ENCODE measurements at regions not wholly inside any gene's neighbourhood (a gene's known extent, or its start where the extent isn't known, plus 50 kb on each side); places are given as distances from the start of the nearest gene placed in this dataset.

DNA sequence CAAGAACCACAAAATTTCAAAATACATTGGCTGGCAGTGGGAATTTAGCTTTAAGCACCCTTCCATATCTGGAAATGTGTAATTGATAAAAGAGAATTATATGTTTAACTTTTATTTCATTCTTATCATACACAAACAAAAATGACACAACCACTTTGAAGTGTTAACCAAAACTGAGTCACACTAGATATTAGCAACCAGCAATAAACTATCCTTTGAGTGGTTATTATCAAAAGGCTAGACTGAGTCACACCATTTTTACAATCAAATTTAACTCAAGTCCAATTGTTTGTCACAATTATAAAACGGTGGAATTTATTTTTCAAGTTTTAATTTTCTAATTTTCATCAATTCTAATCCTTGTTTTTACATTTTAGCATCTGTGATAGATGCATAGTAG lies 121.7 kb downstream of the LIG4 start:
- POLR2A ChIA-PET (ENCODE audit: unreplicated experiment), result no interaction called here
- intact Hi-C loops (cut with micrococcal nuclease), result loop anchor here (10.0 kb wide), 1 partner anchor 889 kb away; no protein-coding TSS in a partner anchor
- no peaks in the 10 kb centered on the region for H3F3A ChIP-seq (ENCODE audit: low read length, unreplicated experiment)

DNA sequence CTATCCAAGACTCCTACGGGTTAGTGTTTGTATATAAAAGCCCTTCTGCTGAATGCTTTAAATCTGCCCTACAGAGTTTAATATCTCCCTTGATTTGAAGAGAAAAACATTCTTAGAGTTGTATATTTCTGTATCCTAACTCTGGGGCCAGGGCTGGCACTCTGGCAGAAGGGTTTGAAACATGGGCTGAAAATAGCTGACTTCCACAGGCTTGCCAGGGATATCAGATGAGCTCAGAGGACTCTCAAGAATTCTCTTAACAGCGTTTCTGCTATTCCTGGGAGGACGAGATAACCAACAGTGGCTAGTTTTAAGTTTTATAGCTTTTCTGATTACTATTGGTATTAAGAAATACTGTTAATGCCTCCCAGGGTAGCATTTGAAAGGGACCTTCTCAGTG lies 127.5 kb downstream of the LIG4 start:
- no peak for DNase-seq
- POLR2A ChIA-PET (ENCODE audit: unreplicated experiment), result no interaction called here
- H3K4me2 ChIP-seq (ENCODE audit: low read length), result no peak overlapping the region
- H3K4me3 ChIP-seq (ENCODE audit: low read length), result no peak overlapping the region
- no peaks in the 10 kb centered on the region for H3F3A ChIP-seq (ENCODE audit: low read length, unreplicated experiment)
- no peak for ATAC-seq
- no peak overlapping the region for H3K27ac ChIP-seq (ENCODE audit: low read length)
- 0 out of 2 replicates have a peak, but pooled peaks cover 7% of the 10 kb centered on the region for H3K4me1 ChIP-seq (ENCODE audit: insufficient read depth, low read length)
- H3K79me2 ChIP-seq (ENCODE audit: low read length), result no peaks in the 10 kb centered on the region
- no peak overlapping the region for H3K9ac ChIP-seq (ENCODE audit: low read length)
- intact Hi-C loops (cut with micrococcal nuclease), result loop anchor here (5.0 kb wide), 1 partner anchor 221 kb away; a partner anchor contains a TSS
- no peaks in the 10 kb centered on the region for H3K36me3 ChIP-seq (ENCODE audit: low read depth, low read length)
- H3K9me2 ChIP-seq (replicated peaks; ENCODE audit: low read length), result no peaks in the 10 kb centered on the region
- no peaks in the 10 kb centered on the region for H3K27me3 ChIP-seq (ENCODE audit: low read length)
- CTCF ChIA-PET, result no interaction called here
- no peak overlapping the region for H2AFZ ChIP-seq (ENCODE audit: low read length)
- no TSS peak for BruUV-seq (replicated peaks)
- no peaks in the 10 kb centered on the region for H3K9me3 ChIP-seq (ENCODE audit: low read length)
- no peaks in the 10 kb centered on the region for H4K20me1 ChIP-seq (ENCODE audit: low read length)
- no peak for TF ChIP-seq EZH2 (IDR thresholded peaks at IDR 0.05; ENCODE audit: low read length, unreplicated experiment)
- TF ChIP-seq EZH2phosphoT487 (IDR thresholded peaks at IDR 0.05; ENCODE audit: borderline replicate concordance, low read length), result no peak
- TF ChIP-seq, protein P1, sequence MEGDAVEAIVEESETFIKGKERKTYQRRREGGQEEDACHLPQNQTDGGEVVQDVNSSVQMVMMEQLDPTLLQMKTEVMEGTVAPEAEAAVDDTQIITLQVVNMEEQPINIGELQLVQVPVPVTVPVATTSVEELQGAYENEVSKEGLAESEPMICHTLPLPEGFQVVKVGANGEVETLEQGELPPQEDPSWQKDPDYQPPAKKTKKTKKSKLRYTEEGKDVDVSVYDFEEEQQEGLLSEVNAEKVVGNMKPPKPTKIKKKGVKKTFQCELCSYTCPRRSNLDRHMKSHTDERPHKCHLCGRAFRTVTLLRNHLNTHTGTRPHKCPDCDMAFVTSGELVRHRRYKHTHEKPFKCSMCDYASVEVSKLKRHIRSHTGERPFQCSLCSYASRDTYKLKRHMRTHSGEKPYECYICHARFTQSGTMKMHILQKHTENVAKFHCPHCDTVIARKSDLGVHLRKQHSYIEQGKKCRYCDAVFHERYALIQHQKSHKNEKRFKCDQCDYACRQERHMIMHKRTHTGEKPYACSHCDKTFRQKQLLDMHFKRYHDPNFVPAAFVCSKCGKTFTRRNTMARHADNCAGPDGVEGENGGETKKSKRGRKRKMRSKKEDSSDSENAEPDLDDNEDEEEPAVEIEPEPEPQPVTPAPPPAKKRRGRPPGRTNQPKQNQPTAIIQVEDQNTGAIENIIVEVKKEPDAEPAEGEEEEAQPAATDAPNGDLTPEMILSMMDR (conservative IDR thresholded peaks at IDR 0.05; ENCODE audit: low read depth, low read length), result no peak

More for the DNA sequence above, 121.7 kb downstream of the LIG4 start:
- no peaks in the 10 kb centered on the region for H3K27me3 ChIP-seq (ENCODE audit: low read length)
- no peaks in the 10 kb centered on the region for H3K9me3 ChIP-seq (ENCODE audit: low read length)
- H3K9me2 ChIP-seq (replicated peaks; ENCODE audit: low read length), result no peaks in the 10 kb centered on the region
- no peaks in the 10 kb centered on the region for H4K20me1 ChIP-seq (ENCODE audit: low read length)
- no peak overlapping the region for H3K4me2 ChIP-seq (ENCODE audit: low read length)
- H3K36me3 ChIP-seq (ENCODE audit: low read depth, low read length), result no peaks in the 10 kb centered on the region
- H3K4me3 ChIP-seq (ENCODE audit: low read length), result no peak overlapping the region
- H2AFZ ChIP-seq (ENCODE audit: low read length), result no peak overlapping the region
- DNase-seq (no peak), ATAC-seq (no peak)
- no peaks in the 10 kb centered on the region for H3K79me2 ChIP-seq (ENCODE audit: low read length)
- TF ChIP-seq EZH2 (IDR thresholded peaks at IDR 0.05; ENCODE audit: low read length, unreplicated experiment), result no peak
- CTCF ChIA-PET, result no interaction called here
- no TSS peak for BruUV-seq (replicated peaks)
- H3K27ac ChIP-seq (ENCODE audit: low read length), result no peak overlapping the region
- no peak overlapping the region for H3K9ac ChIP-seq (ENCODE audit: low read length)
- peaks cover 11% of the 10 kb centered on the region for H3K4me1 ChIP-seq (ENCODE audit: insufficient read depth, low read length)

DNA sequence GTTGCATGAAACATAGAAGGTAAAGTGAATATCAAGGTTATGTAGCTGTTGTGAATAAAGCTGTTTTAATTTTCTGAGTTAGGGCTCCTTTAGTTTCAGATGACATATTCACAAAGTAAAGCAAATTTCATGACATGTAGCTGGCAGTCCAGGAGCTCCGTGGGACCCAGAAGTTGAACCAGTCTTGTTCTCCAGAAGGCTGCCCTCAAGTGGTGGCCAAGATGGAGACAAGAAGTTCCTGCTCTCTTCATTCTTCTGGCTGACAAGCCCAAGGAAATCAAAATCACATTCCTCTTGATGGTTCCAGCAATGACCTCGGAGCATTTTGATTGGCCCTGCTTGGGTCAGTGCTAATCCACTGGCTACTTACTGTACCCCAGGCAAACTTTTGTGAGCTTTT lies 128.7 kb downstream of the LIG4 start:
- intact Hi-C loops (cut with micrococcal nuclease), result loop anchor here (5.0 kb wide), 1 partner anchor 219 kb away; a partner anchor contains a TSS
- TF ChIP-seq EZH2 (IDR thresholded peaks at IDR 0.05; ENCODE audit: low read length, unreplicated experiment) (no peak), EZH2phosphoT487 (IDR thresholded peaks at IDR 0.05; ENCODE audit: borderline replicate concordance, low read length) (no peak)
- TF ChIP-seq, protein P1 (conservative IDR thresholded peaks at IDR 0.05; ENCODE audit: low read depth, low read length), result peak; percentile 59
- ATAC-seq, result peak; percentile 35; the same call in 1 of the 2 replicates
- ChIA-PET POLR2A (ENCODE audit: unreplicated experiment) (no interaction called here), CTCF (interaction anchor here (0.5 kb wide), 1 partner anchor 536 kb away, joined by 3 read pairs; no protein-coding TSS in a partner anchor)
- Histone ChIP-seq H3F3A (ENCODE audit: low read length, unreplicated experiment) (no peaks in the 10 kb centered on the region), H3K9me3 (ENCODE audit: low read length) (no peaks in the 10 kb centered on the region), H2AFZ (ENCODE audit: low read length) (no peak overlapping the region), H3K27me3 (ENCODE audit: low read length) (no peaks in the 10 kb centered on the region), H3K4me3 (ENCODE audit: low read length) (no peak overlapping the region), H3K9me2 (replicated peaks; ENCODE audit: low read length) (no peaks in the 10 kb centered on the region), H3K36me3 (ENCODE audit: low read depth, low read length) (no peaks in the 10 kb centered on the region), H4K20me1 (ENCODE audit: low read length) (no peaks in the 10 kb centered on the region), H3K4me1 (ENCODE audit: insufficient read depth, low read length) (0 out of 2 replicates have a peak, but pooled peaks cover 9% of the 10 kb centered on the region), H3K79me2 (ENCODE audit: low read length) (no peaks in the 10 kb centered on the region), H3K4me2 (ENCODE audit: low read length) (no peak overlapping the region), H3K9ac (ENCODE audit: low read length) (no peak overlapping the region), H3K27ac (ENCODE audit: low read length) (no peak overlapping the region)
- peak; percentile 51 for DNase-seq
- BruUV-seq (replicated peaks), result no TSS peak

All from PC-3 (cell line).